ENCODE measurements at regions not wholly inside any gene's neighbourhood (a gene's known extent, or its start where the extent isn't known, plus 50 kb on each side); places are given as distances from the start of the nearest gene placed in this dataset.

DNA sequence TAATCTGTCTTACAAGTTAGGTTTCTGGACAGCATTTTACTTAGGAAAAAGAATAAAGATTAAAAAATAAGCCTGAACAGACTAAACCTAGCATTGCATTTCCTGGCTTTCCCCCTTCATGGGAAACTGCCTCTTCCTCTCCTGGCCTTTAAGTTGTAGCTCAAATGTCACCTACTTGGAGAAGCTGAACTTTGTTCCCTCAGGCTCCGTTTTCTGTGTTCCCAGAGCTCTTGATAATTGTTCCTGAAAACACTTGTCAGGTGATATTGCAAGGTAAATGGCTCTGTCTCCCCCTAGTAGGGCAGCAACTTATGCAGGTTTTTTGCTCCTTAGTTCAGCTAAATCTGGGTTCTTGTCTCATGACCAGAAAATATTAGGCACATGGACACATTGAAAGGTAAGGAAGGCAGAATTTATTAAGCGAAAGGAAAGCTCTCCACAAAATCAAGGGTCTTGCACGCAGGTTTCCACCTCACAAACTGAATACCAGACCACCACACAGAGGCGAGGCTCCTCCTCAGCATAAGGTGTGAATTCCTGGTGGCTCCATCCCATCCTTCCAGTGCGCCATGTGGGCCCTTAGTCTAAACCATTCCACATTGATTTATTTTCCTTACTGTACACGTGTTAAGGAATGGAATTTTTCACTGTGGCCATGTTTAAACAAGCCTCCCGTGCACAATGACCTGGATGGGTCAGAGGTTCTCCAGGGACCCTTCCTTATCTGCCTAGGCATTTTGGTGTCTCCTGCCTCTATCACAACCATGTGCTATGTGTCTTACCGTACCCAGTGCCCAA, 229.3 kb downstream of the HNMT start:
- H3K27me3 ChIP-seq (ENCODE audit: insufficient read depth, poor library complexity, severe bottlenecking), result no peaks in the 10 kb centered on the region
- DNase-seq (ENCODE audit: low read depth in 1 of 2, low spot score in 1 of 2), result no peak
- no peak overlapping the region for H3K4me3 ChIP-seq (replicated peaks; ENCODE audit: insufficient read depth, low read length)
- H3K27ac ChIP-seq (replicated peaks), result no peak overlapping the region
- TF ChIP-seq SPI1 (IDR thresholded peaks at IDR 0.05; ENCODE audit: borderline replicate concordance, low read depth), result no peak
- TF ChIP-seq, protein P1, sequence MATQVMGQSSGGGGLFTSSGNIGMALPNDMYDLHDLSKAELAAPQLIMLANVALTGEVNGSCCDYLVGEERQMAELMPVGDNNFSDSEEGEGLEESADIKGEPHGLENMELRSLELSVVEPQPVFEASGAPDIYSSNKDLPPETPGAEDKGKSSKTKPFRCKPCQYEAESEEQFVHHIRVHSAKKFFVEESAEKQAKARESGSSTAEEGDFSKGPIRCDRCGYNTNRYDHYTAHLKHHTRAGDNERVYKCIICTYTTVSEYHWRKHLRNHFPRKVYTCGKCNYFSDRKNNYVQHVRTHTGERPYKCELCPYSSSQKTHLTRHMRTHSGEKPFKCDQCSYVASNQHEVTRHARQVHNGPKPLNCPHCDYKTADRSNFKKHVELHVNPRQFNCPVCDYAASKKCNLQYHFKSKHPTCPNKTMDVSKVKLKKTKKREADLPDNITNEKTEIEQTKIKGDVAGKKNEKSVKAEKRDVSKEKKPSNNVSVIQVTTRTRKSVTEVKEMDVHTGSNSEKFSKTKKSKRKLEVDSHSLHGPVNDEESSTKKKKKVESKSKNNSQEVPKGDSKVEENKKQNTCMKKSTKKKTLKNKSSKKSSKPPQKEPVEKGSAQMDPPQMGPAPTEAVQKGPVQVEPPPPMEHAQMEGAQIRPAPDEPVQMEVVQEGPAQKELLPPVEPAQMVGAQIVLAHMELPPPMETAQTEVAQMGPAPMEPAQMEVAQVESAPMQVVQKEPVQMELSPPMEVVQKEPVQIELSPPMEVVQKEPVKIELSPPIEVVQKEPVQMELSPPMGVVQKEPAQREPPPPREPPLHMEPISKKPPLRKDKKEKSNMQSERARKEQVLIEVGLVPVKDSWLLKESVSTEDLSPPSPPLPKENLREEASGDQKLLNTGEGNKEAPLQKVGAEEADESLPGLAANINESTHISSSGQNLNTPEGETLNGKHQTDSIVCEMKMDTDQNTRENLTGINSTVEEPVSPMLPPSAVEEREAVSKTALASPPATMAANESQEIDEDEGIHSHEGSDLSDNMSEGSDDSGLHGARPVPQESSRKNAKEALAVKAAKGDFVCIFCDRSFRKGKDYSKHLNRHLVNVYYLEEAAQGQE (IDR thresholded peaks at IDR 0.05; ENCODE audit: insufficient replicate concordance, low read depth), result no peak
- TF ChIP-seq, protein P2, sequence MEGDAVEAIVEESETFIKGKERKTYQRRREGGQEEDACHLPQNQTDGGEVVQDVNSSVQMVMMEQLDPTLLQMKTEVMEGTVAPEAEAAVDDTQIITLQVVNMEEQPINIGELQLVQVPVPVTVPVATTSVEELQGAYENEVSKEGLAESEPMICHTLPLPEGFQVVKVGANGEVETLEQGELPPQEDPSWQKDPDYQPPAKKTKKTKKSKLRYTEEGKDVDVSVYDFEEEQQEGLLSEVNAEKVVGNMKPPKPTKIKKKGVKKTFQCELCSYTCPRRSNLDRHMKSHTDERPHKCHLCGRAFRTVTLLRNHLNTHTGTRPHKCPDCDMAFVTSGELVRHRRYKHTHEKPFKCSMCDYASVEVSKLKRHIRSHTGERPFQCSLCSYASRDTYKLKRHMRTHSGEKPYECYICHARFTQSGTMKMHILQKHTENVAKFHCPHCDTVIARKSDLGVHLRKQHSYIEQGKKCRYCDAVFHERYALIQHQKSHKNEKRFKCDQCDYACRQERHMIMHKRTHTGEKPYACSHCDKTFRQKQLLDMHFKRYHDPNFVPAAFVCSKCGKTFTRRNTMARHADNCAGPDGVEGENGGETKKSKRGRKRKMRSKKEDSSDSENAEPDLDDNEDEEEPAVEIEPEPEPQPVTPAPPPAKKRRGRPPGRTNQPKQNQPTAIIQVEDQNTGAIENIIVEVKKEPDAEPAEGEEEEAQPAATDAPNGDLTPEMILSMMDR (IDR thresholded peaks at IDR 0.05; ENCODE audit: insufficient read depth, low read length), result no peak
- no peak for TF ChIP-seq GABPA (IDR thresholded peaks at IDR 0.05; ENCODE audit: low read depth)
- no peak for TF ChIP-seq POLR2AphosphoS5 (IDR thresholded peaks at IDR 0.05; ENCODE audit: low read depth)

DNA sequence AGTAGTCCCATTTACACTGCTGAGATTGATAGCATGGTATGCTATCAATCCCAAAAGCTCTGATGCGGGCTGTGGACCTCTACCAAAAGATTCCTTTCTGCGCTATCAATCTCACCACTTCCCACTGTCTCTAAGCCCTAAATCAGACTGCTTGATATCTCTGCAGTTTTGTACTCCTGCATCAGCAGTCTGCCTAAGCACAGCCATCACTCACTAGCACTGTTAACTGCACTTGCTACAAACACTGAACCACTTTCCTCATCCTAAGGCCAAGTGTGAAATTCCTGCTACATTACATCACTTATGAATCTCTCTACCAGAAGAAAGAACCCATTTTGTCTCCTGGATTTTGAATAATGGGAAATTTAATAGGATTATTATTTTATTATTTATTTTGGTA, 237.0 kb downstream of the HNMT start:
- TF ChIP-seq, protein P1 (IDR thresholded peaks at IDR 0.05; ENCODE audit: insufficient replicate concordance, low read depth), result no peak
- TF ChIP-seq, protein P2 (IDR thresholded peaks at IDR 0.05; ENCODE audit: insufficient read depth, low read length), result no peak
- no peak for TF ChIP-seq GABPA (IDR thresholded peaks at IDR 0.05; ENCODE audit: low read depth)
- no peak for TF ChIP-seq POLR2AphosphoS5 (IDR thresholded peaks at IDR 0.05; ENCODE audit: low read depth)
- no peak for TF ChIP-seq SPI1 (IDR thresholded peaks at IDR 0.05; ENCODE audit: borderline replicate concordance, low read depth)

DNA sequence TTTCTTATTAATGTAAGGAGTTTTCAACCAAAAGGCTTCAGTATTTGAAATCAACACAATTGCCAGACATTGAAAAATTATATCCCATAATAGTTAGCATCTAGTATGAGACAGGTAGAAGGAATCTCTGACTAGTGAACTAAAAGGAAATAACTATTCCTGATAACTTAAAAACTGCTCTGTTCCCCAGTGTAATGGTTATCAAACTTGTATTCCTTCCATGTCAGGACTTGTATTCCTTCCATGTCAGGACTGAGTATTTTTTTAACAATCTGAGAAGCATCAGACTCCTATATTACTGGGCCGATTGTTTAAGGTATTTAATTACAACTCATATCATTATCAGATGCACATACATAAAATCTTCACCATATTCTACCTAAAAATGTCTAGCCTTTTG, 238.5 kb downstream of the HNMT start:
- DNase-seq (ENCODE audit: low read depth in 1 of 2, low spot score in 1 of 2), result no peak
- TF ChIP-seq, protein P1 (IDR thresholded peaks at IDR 0.05; ENCODE audit: insufficient replicate concordance, low read depth), result no peak
- no peak overlapping the region for H3K4me3 ChIP-seq (replicated peaks; ENCODE audit: insufficient read depth, low read length)
- no peaks in the 10 kb centered on the region for H3K27me3 ChIP-seq (ENCODE audit: insufficient read depth, poor library complexity, severe bottlenecking)
- H3K27ac ChIP-seq (replicated peaks), result no peak overlapping the region

More for the DNA sequence above, 237.0 kb downstream of the HNMT start:
- no peak for DNase-seq (ENCODE audit: low read depth in 1 of 2, low spot score in 1 of 2)
- Histone ChIP-seq H3K27me3 (ENCODE audit: insufficient read depth, poor library complexity, severe bottlenecking) (no peaks in the 10 kb centered on the region), H3K27ac (replicated peaks) (no peak overlapping the region), H3K4me3 (replicated peaks; ENCODE audit: insufficient read depth, low read length) (no peak overlapping the region)

All from HL-60 (cell line).